DOHH2 (cell line): ENCODE measurements at regions not wholly inside any gene's neighbourhood (a gene's known extent, or its start where the extent isn't known, plus 50 kb on each side); places are given as distances from the start of the nearest gene placed in this dataset.

ENCODE experiments used
- H3F3A ChIP-seq: fragments of 200-600 bp; sonication (generic), shearing (Covaris generic); 2 replicates; pipeline ENCODE4 v1.6.0; 2016; ENCODE audit warnings: antibody characterized with exemption, mild to moderate bottlenecking; ENCODE audit not compliant: control insufficient read depth, insufficient read depth
- H3K27ac ChIP-seq: fragments of 200-600 bp; sonication (generic); 2 replicates; pipeline ENCODE4 v1.5.1; 2014; ENCODE audit warnings: low read depth, mild to moderate bottlenecking, low read length, moderate library complexity
- H3K27me3 ChIP-seq: fragments of 200-600 bp; sonication (generic); 2 replicates; pipeline ENCODE4 v1.6.1; 2014; ENCODE audit warnings: mild to moderate bottlenecking, low read length, mixed read lengths; ENCODE audit not compliant: control insufficient read depth
- H3K36me3 ChIP-seq: fragments of 200-600 bp; sonication (generic); 2 replicates; pipeline ENCODE4 v1.6.1; 2014; ENCODE audit warnings: mild to moderate bottlenecking, low read length, moderate library complexity, mixed read lengths; ENCODE audit not compliant: control insufficient read depth
- H3K4me1 ChIP-seq: fragments of 200-600 bp; sonication (generic); 2 replicates; pipeline ENCODE4 v1.6.1; 2014; ENCODE audit warnings: mild to moderate bottlenecking, low read length, mixed read lengths; ENCODE audit not compliant: control insufficient read depth
- H3K4me2 ChIP-seq: fragments of 200-600 bp; sonication (generic); 2 replicates; pipeline ENCODE4 v1.6.0; 2014; ENCODE audit warnings: mild to moderate bottlenecking, low read length, moderate library complexity
- H3K4me3 ChIP-seq: fragments of 200-600 bp; sonication (generic); 2 replicates; pipeline ENCODE4 v1.5.1; 2014; ENCODE audit warnings: mild to moderate bottlenecking, low read length, mixed read lengths
- H3K79me2 ChIP-seq: fragments of 200-600 bp; sonication (generic); 2 replicates; pipeline ENCODE4 v1.6.1; 2014; ENCODE audit warnings: mild to moderate bottlenecking, low read length, mixed read lengths; ENCODE audit not compliant: control insufficient read depth
- H3K9me2 ChIP-seq: fragments of 200-600 bp; sonication (generic); replicated peaks from 2 replicates; pipeline ENCODE4 v1.6.1; 2014; ENCODE audit warnings: mild to moderate bottlenecking, low read length, mixed read lengths; ENCODE audit not compliant: control insufficient read depth
- H3K9me3 ChIP-seq: fragments of 200-600 bp; sonication (generic); 2 replicates; pipeline ENCODE4 v1.6.1; 2014; ENCODE audit warnings: antibody characterized with exemption, low read length, mixed read lengths; ENCODE audit not compliant: control insufficient read depth, insufficient read depth
- H4K20me1 ChIP-seq: fragments of 200-600 bp; sonication (generic); 2 replicates; pipeline ENCODE4 v1.6.0; 2014; ENCODE audit warnings: low read depth, mild to moderate bottlenecking, antibody characterized with exemption, low read length, moderate library complexity; ENCODE audit not compliant: control insufficient read depth, insufficient read depth
- CTCF ChIP-seq: fragments of 200-600 bp; sonication (generic); IDR thresholded peaks from one replicate; pipeline ENCODE4 v1.5.1; 2014; ENCODE audit warnings: antibody characterized with exemption, mild to moderate bottlenecking, low read depth, low read length; ENCODE audit not compliant: poor library complexity, severe bottlenecking
- EZH2phosphoT487 ChIP-seq: fragments of 200-600 bp; sonication (generic); IDR thresholded peaks from 2 replicates; pipeline ENCODE4 v1.6.1; 2017; ENCODE audit warnings: borderline replicate concordance, mild to moderate bottlenecking, antibody characterized with exemption, low read length, moderate library complexity, mixed read lengths

GRCh38 chrX:107559506-107559905 lies 68.8 kb upstream of the PRPS1 start:
- H3K4me3 ChIP-seq = no peak overlapping the region
- no peaks in the 10 kb centered on the region for H3F3A ChIP-seq
- TF ChIP-seq CTCF = no peak
- TF ChIP-seq EZH2phosphoT487 = no peak
- no peaks in the 10 kb centered on the region for H3K9me2 ChIP-seq
- no peak overlapping the region for H3K27ac ChIP-seq
- H3K79me2 ChIP-seq = no peaks in the 10 kb centered on the region
- H4K20me1 ChIP-seq = no peaks in the 10 kb centered on the region
- no peaks in the 10 kb centered on the region for H3K27me3 ChIP-seq
- no peaks in the 10 kb centered on the region for H3K9me3 ChIP-seq
- no peaks in the 10 kb centered on the region for H3K36me3 ChIP-seq
- H3K4me1 ChIP-seq = no peaks in the 10 kb centered on the region
- H3K4me2 ChIP-seq = no peak overlapping the region

- no peaks in the 10 kb centered on the region for H3K4me1 ChIP-seq
- H3F3A ChIP-seq = no peaks in the 10 kb centered on the region
- no peak overlapping the region for H3K4me3 ChIP-seq
- no peak overlapping the region for H3K27ac ChIP-seq
- no peaks in the 10 kb centered on the region for H3K9me2 ChIP-seq
- H4K20me1 ChIP-seq = no peaks in the 10 kb centered on the region
- H3K4me2 ChIP-seq = no peak overlapping the region
- no peaks in the 10 kb centered on the region for H3K36me3 ChIP-seq
- no peaks in the 10 kb centered on the region for H3K27me3 ChIP-seq
- TF ChIP-seq EZH2phosphoT487 (no peak), CTCF (no peak)
- H3K9me3 ChIP-seq = no peaks in the 10 kb centered on the region
- H3K79me2 ChIP-seq = no peaks in the 10 kb centered on the region
Observed at GRCh38 chrX:107560041-107560440, 68.3 kb upstream of the PRPS1 start.

GRCh38 chrX:107560980-107561379 lies 67.3 kb upstream of the PRPS1 start:
- H3K27ac ChIP-seq = no peak overlapping the region
- H3K27me3 ChIP-seq = no peaks in the 10 kb centered on the region
- no peaks in the 10 kb centered on the region for H3F3A ChIP-seq

More at GRCh38 chrX:107560980-107561379, 67.3 kb upstream of the PRPS1 start:
- Histone ChIP-seq H3K9me2 (no peaks in the 10 kb centered on the region), H3K4me2 (no peak overlapping the region), H3K36me3 (no peaks in the 10 kb centered on the region), H4K20me1 (no peaks in the 10 kb centered on the region), H3K9me3 (no peaks in the 10 kb centered on the region), H3K4me3 (no peak overlapping the region), H3K79me2 (no peaks in the 10 kb centered on the region), H3K4me1 (no peaks in the 10 kb centered on the region)
- no peak for TF ChIP-seq EZH2phosphoT487
- TF ChIP-seq CTCF = no peak
